Lung (tissue), 11 donors: ENCODE measurements at regions not wholly inside any gene's neighbourhood (a gene's known extent, or its start where the extent isn't known, plus 50 kb on each side); places are given as distances from the start of the nearest gene placed in this dataset.

Experiments used
- ATAC-seq: fragments of 200-7000 bp; cut with Tn5 transposase; one replicate; pipeline ENCODE4 v1.9.1; 2020; ENCODE audit warnings: moderate number of reproducible peaks; ENCODE audit not compliant: insufficient read depth, low FRiP score
- DNase-seq, 3 donors: peaks; one replicate each; pipeline ENCODE4 v3.0.0-alpha.2; 2013 to 2017
- H3K27ac ChIP-seq, 2 donors: one replicate each; pipeline ENCODE4 v1.5.1; 2013; ENCODE audit warnings: mild to moderate bottlenecking in 2 of 2, moderate library complexity in 2 of 2, control low read depth in 1 of 2, inconsistent platforms in 1 of 2, low read depth in 1 of 2, low read length in 1 of 2
- H3K27me3 ChIP-seq, 3 donors: one replicate each; pipeline ENCODE4 v1.5.1; 2013; ENCODE audit warnings: low read length in 2 of 3; ENCODE audit not compliant: control insufficient read depth in 3 of 3, insufficient read depth in 3 of 3
- H3K36me3 ChIP-seq, 4 donors: one replicate each; pipeline ENCODE4 v1.5.1; 2013; ENCODE audit warnings: low read length in 4 of 4, mild to moderate bottlenecking in 1 of 4, moderate library complexity in 1 of 4; ENCODE audit not compliant: control insufficient read depth in 4 of 4, insufficient read depth in 4 of 4
- H3K4me1 ChIP-seq, 5 donors: one replicate each; pipeline ENCODE4 v1.5.1; 2013; ENCODE audit warnings: low read length in 5 of 5, mild to moderate bottlenecking in 2 of 5, moderate library complexity in 1 of 5; ENCODE audit not compliant: control insufficient read depth in 5 of 5, insufficient read depth in 5 of 5
- H3K4me3 ChIP-seq: one replicate; pipeline ENCODE4 v1.5.1; 2013; ENCODE audit warnings: mild to moderate bottlenecking, control low read depth, moderate library complexity
- H3K9ac ChIP-seq, 2 donors: one replicate each; pipeline ENCODE4 v1.5.1; 2013; ENCODE audit warnings: low read length in 2 of 2, control low read depth in 1 of 2; ENCODE audit not compliant: insufficient read depth in 1 of 2
- H3K9me3 ChIP-seq, 4 donors: one replicate each; pipeline ENCODE4 v1.5.1; 2013; ENCODE audit warnings: low read length in 3 of 4, mild to moderate bottlenecking in 1 of 4, moderate library complexity in 1 of 4; ENCODE audit not compliant: control insufficient read depth in 4 of 4, insufficient read depth in 3 of 4
- CTCF ChIP-seq: IDR thresholded peaks from 2 replicates; pipeline ENCODE4 v1.5.1; 2012; ENCODE audit warnings: mild to moderate bottlenecking; ENCODE audit errors: control extremely low read depth, extremely low read depth
- WGBS, 2 donors: extraction: QIAGEN DNeasy Blood & Tissue Kit; methylation state at CpG; one replicate each; pipeline ENCODE4 v1.1.7; 2013; 5-methylcytosine and 5-hydroxymethylcytosine counted together
- donor health status: control.
- donor health status: control.
- donor health status: Bipolar disorder and iron deficiency.
- donor health status: healthy.
- donor health status: DM: yes; HTN: yes; CAD: no.

- H3K4me1 ChIP-seq, result peaks cover 0 to 21% (median 7%) of the 10 kb centered on the region in 5 donors
- H3K4me3 ChIP-seq, result no peak overlapping the region
- no peak for TF ChIP-seq CTCF
- DNase-seq, result peak; percentile 16 to 29 (median 17)
- H3K27ac ChIP-seq, result no peak overlapping the region
- no peak for ATAC-seq
- 73 to 80% methylated on average over 8 of the region's 8 CpGs for WGBS, 2 donors
- peaks cover 0 to 7% (median 0%) of the 10 kb centered on the region in 4 donors for H3K9me3 ChIP-seq
- no peak overlapping the region for H3K9ac ChIP-seq
- no peaks in the 10 kb centered on the region for H3K27me3 ChIP-seq
- H3K36me3 ChIP-seq, result no peaks in the 10 kb centered on the region
Measured at GRCh38 chr20:24781418-24781980, 167.6 kb upstream of the CST7 start.

- no peaks in the 10 kb centered on the region for H3K27me3 ChIP-seq
- no peak overlapping the region for H3K9ac ChIP-seq
- ATAC-seq (no peak), DNase-seq (peak; percentile 72 to 88 (median 80))
- H3K4me1 ChIP-seq, result peaks cover 0 to 21% (median 7%) of the 10 kb centered on the region in 5 donors
- no peak overlapping the region for H3K4me3 ChIP-seq
- no peaks in the 10 kb centered on the region for H3K36me3 ChIP-seq
- no peak overlapping the region for H3K27ac ChIP-seq
- H3K9me3 ChIP-seq, result peaks cover 0 to 3% (median 0%) of the 10 kb centered on the region in 4 donors
- TF ChIP-seq CTCF, result no peak
- 75 to 80% methylated on average over 11 of the region's 11 CpGs for WGBS, 2 donors
Measured at GRCh38 chr20:24782301-24782700, 166.8 kb upstream of the CST7 start.

- H3K4me1 ChIP-seq, result peaks cover 0 to 21% (median 7%) of the 10 kb centered on the region in 5 donors
- TF ChIP-seq CTCF, result no peak
- no peaks in the 10 kb centered on the region for H3K27me3 ChIP-seq
- 53 to 69% methylated on average over 12 of the region's 12 CpGs for WGBS, 2 donors
- peaks cover 0 to 3% (median 0%) of the 10 kb centered on the region in 4 donors for H3K9me3 ChIP-seq
- DNase-seq (no peak), ATAC-seq (no peak)
- no peak overlapping the region for H3K9ac ChIP-seq
- no peak overlapping the region for H3K4me3 ChIP-seq
- no peaks in the 10 kb centered on the region for H3K36me3 ChIP-seq
- no peak overlapping the region for H3K27ac ChIP-seq
Measured at GRCh38 chr20:24782801-24783630, 166.1 kb upstream of the CST7 start.
